Right lung (tissue), 2 donors: ENCODE measurements at regions not wholly inside any gene's neighbourhood (a gene's known extent, or its start where the extent isn't known, plus 50 kb on each side); places are given as distances from the start of the nearest gene placed in this dataset.
"Not testable (repeated sequence)": the region's sequence is repeated elsewhere in the genome, so short reads cannot be mapped to it uniquely, and the experiment has no call there.

Experiments
- DNase-seq, 2 donors: peaks; one replicate each; pipeline ENCODE4 v3.0.0-alpha.2; 2013

- DNase-seq = no peak
These were observed 96.5 kb upstream of the HS6ST1 start for GRCh38 chr2:128414946-128415778.

GRCh38 chr2:128415779-128416061 is 97.1 kb upstream of the HS6ST1 start:
- DNase-seq = no peak

- DNase-seq = no peak
These were observed 97.6 kb upstream of the HS6ST1 start for GRCh38 chr2:128416109-128416785.

GRCh38 chr2:128416806-128417205 is 98.1 kb upstream of the HS6ST1 start:
- no peak for DNase-seq

- DNase-seq = not testable (repeated sequence)
These were observed 98.6 kb upstream of the HS6ST1 start for GRCh38 chr2:128417264-128417663.

- no peak for DNase-seq
These were observed 101.5 kb upstream of the HS6ST1 start for GRCh38 chr2:128420131-128420530.

- no peak for DNase-seq
These were observed 102.1 kb upstream of the HS6ST1 start for GRCh38 chr2:128420776-128421175.

GRCh38 chr2:128421286-128421685 is 102.6 kb upstream of the HS6ST1 start:
- no peak for DNase-seq

- DNase-seq = no peak
These were observed 103.2 kb upstream of the HS6ST1 start for GRCh38 chr2:128421861-128422311.

GRCh38 chr2:128422571-128422970 is 103.9 kb upstream of the HS6ST1 start:
- no peak for DNase-seq

GRCh38 chr2:128423788-128424165 is 105.1 kb upstream of the HS6ST1 start:
- DNase-seq = no peak

GRCh38 chr2:128424406-128425171 is 105.9 kb upstream of the HS6ST1 start:
- DNase-seq = no peak

GRCh38 chr2:128425216-128425615 is 106.5 kb upstream of the HS6ST1 start:
- DNase-seq = no peak

GRCh38 chr2:128425731-128426620 is 107.3 kb upstream of the HS6ST1 start:
- peak; percentile 82 to 87 for DNase-seq

- no peak for DNase-seq
These were observed 108.7 kb upstream of the HS6ST1 start for GRCh38 chr2:128427413-128427755.

- no peak for DNase-seq
These were observed 109.7 kb upstream of the HS6ST1 start for GRCh38 chr2:128428415-128428814.

GRCh38 chr2:128432423-128432822 is 113.8 kb upstream of the HS6ST1 start:
- DNase-seq = no peak

- no peak for DNase-seq
These were observed 115.4 kb upstream of the HS6ST1 start for GRCh38 chr2:128433911-128434550.

GRCh38 chr2:128435576-128436478 is 117.2 kb upstream of the HS6ST1 start:
- peak in 1 of 2 donors; percentile 36 for DNase-seq
